Stimulated activated naive B cell treated with anti-CD40 and anti-IgM and Interleukin-4, amounts not matched to agents 10 μg/mL and 1 μg/mL and 100 μg/mL, for 72 hours (primary cell): ENCODE measurements at regions not wholly inside any gene's neighbourhood (a gene's known extent, or its start where the extent isn't known, plus 50 kb on each side); places are given as distances from the start of the nearest gene placed in this dataset.
A peak's percentile ranks its signal among the peaks of the same experiment; 100 is the strongest.

Experiments
- ATAC-seq, 2 donors: fragments of 150-1000 bp; cut with Tn5 transposase; replicated peaks; 2 replicates each; pipeline ENCODE4 v1.10.0; 2021; ENCODE audit warnings: moderate library complexity in 1 of 2
- DNase-seq: peaks from one replicate; pipeline ENCODE4 v3.0.0; 2021
- H3K27ac Mint-ChIP-seq: one replicate; pipeline ENCODE4 v1.8.0; 2022; ENCODE audit warnings: mild to moderate bottlenecking, mixed read lengths
- H3K27me3 Mint-ChIP-seq, 2 donors: one replicate each; pipeline ENCODE4 v1.8.0; 2022; ENCODE audit warnings: mixed read lengths in 2 of 2
- H3K36me3 Mint-ChIP-seq, 2 donors: one replicate each; pipeline ENCODE4 v1.8.0; 2022; ENCODE audit warnings: mixed read lengths in 2 of 2, mild to moderate bottlenecking in 1 of 2
- H3K4me1 Mint-ChIP-seq, 2 donors: one replicate each; pipeline ENCODE4 v1.8.0; 2022; ENCODE audit warnings: mixed read lengths in 2 of 2, mild to moderate bottlenecking in 1 of 2
- H3K4me3 Mint-ChIP-seq, 2 donors: one replicate each; pipeline ENCODE4 v1.8.0; 2022; ENCODE audit warnings: mild to moderate bottlenecking in 2 of 2, mixed read lengths in 2 of 2, moderate library complexity in 1 of 2
- H3K9me3 Mint-ChIP-seq, 2 donors: one replicate each; pipeline ENCODE4 v1.8.0; 2022; ENCODE audit warnings: mixed read lengths in 2 of 2, mild to moderate bottlenecking in 1 of 2

- H3K4me1 Mint-ChIP-seq = no peaks in the 10 kb centered on the region
- peaks cover 28 to 33% of the 10 kb centered on the region in 2 donors for H3K27me3 Mint-ChIP-seq
- no peaks in the 10 kb centered on the region for H3K36me3 Mint-ChIP-seq
- no peak overlapping the region for H3K27ac Mint-ChIP-seq
- no peak overlapping the region for H3K4me3 Mint-ChIP-seq
- ATAC-seq (no peak), DNase-seq (no peak)
- no peaks in the 10 kb centered on the region for H3K9me3 Mint-ChIP-seq
These were observed 160.7 kb upstream of the PDE10A start for GRCh38 chr6:165823609-165824326.

GRCh38 chr6:165822501-165822900, 159.5 kb upstream of the PDE10A start:
- Mint-ChIP-seq H3K4me1 (no peaks in the 10 kb centered on the region), H3K36me3 (no peaks in the 10 kb centered on the region), H3K9me3 (no peaks in the 10 kb centered on the region), H3K27ac (no peak overlapping the region), H3K27me3 (peaks cover 35 to 37% of the 10 kb centered on the region in 2 donors), H3K4me3 (no peak overlapping the region)
- ATAC-seq (no peak), DNase-seq (no peak)

GRCh38 chr6:165821754-165822153, 158.7 kb upstream of the PDE10A start:
- Mint-ChIP-seq H3K36me3 (no peaks in the 10 kb centered on the region), H3K9me3 (no peaks in the 10 kb centered on the region), H3K4me1 (no peaks in the 10 kb centered on the region), H3K4me3 (no peak overlapping the region), H3K27ac (no peak overlapping the region), H3K27me3 (peaks cover 35% of the 10 kb centered on the region in 2 donors)
- DNase-seq (no peak), ATAC-seq (no peak)

- Mint-ChIP-seq H3K4me3 (no peak overlapping the region), H3K4me1 (no peaks in the 10 kb centered on the region), H3K27ac (no peak overlapping the region), H3K27me3 (peaks cover 37 to 40% of the 10 kb centered on the region in 2 donors), H3K36me3 (no peaks in the 10 kb centered on the region), H3K9me3 (no peaks in the 10 kb centered on the region)
- ATAC-seq (no peak), DNase-seq (no peak)
These were observed 157.9 kb upstream of the PDE10A start for GRCh38 chr6:165820934-165821333.

- Mint-ChIP-seq H3K36me3 (no peaks in the 10 kb centered on the region), H3K4me3 (no peak overlapping the region), H3K27ac (no peak overlapping the region), H3K9me3 (no peaks in the 10 kb centered on the region), H3K27me3 (peaks cover 38 to 40% of the 10 kb centered on the region in 2 donors), H3K4me1 (no peaks in the 10 kb centered on the region)
- ATAC-seq (no peak), DNase-seq (no peak)
These were observed 157.4 kb upstream of the PDE10A start for GRCh38 chr6:165820407-165820806.

- H3K27me3 Mint-ChIP-seq = peaks cover 38 to 40% of the 10 kb centered on the region in 2 donors
- no peaks in the 10 kb centered on the region for H3K4me1 Mint-ChIP-seq
- no peaks in the 10 kb centered on the region for H3K36me3 Mint-ChIP-seq
- H3K9me3 Mint-ChIP-seq = no peaks in the 10 kb centered on the region
- ATAC-seq (no peak), DNase-seq (no peak)
- no peak overlapping the region for H3K27ac Mint-ChIP-seq
- no peak overlapping the region for H3K4me3 Mint-ChIP-seq
These were observed 156.4 kb upstream of the PDE10A start for GRCh38 chr6:165819394-165819793.

- no peak overlapping the region for H3K27ac Mint-ChIP-seq
- no peak for ATAC-seq
- no peak overlapping the region for H3K4me3 Mint-ChIP-seq
- peaks cover 38 to 40% of the 10 kb centered on the region in 2 donors for H3K27me3 Mint-ChIP-seq
- no peaks in the 10 kb centered on the region for H3K36me3 Mint-ChIP-seq
- no peaks in the 10 kb centered on the region for H3K4me1 Mint-ChIP-seq
- DNase-seq = no peak
- no peaks in the 10 kb centered on the region for H3K9me3 Mint-ChIP-seq
These were observed 155.2 kb upstream of the PDE10A start for GRCh38 chr6:165818200-165818599.

GRCh38 chr6:165817771-165818170, 154.7 kb upstream of the PDE10A start:
- DNase-seq = no peak
- ATAC-seq = no peak
- Mint-ChIP-seq H3K27ac (no peak overlapping the region), H3K4me1 (no peaks in the 10 kb centered on the region), H3K36me3 (no peaks in the 10 kb centered on the region), H3K9me3 (no peaks in the 10 kb centered on the region), H3K4me3 (no peak overlapping the region), H3K27me3 (peaks cover 38 to 40% of the 10 kb centered on the region in 2 donors)

- peaks cover 38 to 40% of the 10 kb centered on the region in 2 donors for H3K27me3 Mint-ChIP-seq
- H3K4me1 Mint-ChIP-seq = no peaks in the 10 kb centered on the region
- no peak overlapping the region for H3K27ac Mint-ChIP-seq
- H3K9me3 Mint-ChIP-seq = no peaks in the 10 kb centered on the region
- ATAC-seq (no peak), DNase-seq (no peak)
- no peak overlapping the region for H3K4me3 Mint-ChIP-seq
- no peaks in the 10 kb centered on the region for H3K36me3 Mint-ChIP-seq
These were observed 154.1 kb upstream of the PDE10A start for GRCh38 chr6:165817148-165817547.

- H3K27ac Mint-ChIP-seq = no peak overlapping the region
- H3K4me3 Mint-ChIP-seq = no peak overlapping the region
- no peaks in the 10 kb centered on the region for H3K4me1 Mint-ChIP-seq
- no peaks in the 10 kb centered on the region for H3K36me3 Mint-ChIP-seq
- no peak for DNase-seq
- no peak for ATAC-seq
- peaks cover 22 to 25% of the 10 kb centered on the region in 2 donors for H3K27me3 Mint-ChIP-seq
- peaks cover 5 to 6% of the 10 kb centered on the region in 2 donors for H3K9me3 Mint-ChIP-seq
These were observed 151.6 kb upstream of the PDE10A start for GRCh38 chr6:165814679-165815078.

GRCh38 chr6:165811512-165811911, 148.5 kb upstream of the PDE10A start:
- Mint-ChIP-seq H3K4me3 (no peak overlapping the region), H3K36me3 (no peaks in the 10 kb centered on the region), H3K27me3 (peaks cover 5 to 8% of the 10 kb centered on the region in 2 donors), H3K4me1 (no peaks in the 10 kb centered on the region), H3K9me3 (peaks cover 11 to 12% of the 10 kb centered on the region in 2 donors), H3K27ac (no peak overlapping the region)
- DNase-seq (no peak), ATAC-seq (no peak)

GRCh38 chr6:165808021-165808420, 145.0 kb upstream of the PDE10A start:
- DNase-seq (no peak), ATAC-seq (no peak)
- Mint-ChIP-seq H3K36me3 (no peaks in the 10 kb centered on the region), H3K4me1 (peaks cover 3 to 6% of the 10 kb centered on the region in 2 donors), H3K9me3 (peaks cover 11 to 16% of the 10 kb centered on the region in 2 donors), H3K27me3 (peaks cover 24 to 34% of the 10 kb centered on the region in 2 donors), H3K4me3 (no peak overlapping the region), H3K27ac (no peak overlapping the region)

- Mint-ChIP-seq H3K36me3 (no peaks in the 10 kb centered on the region), H3K4me1 (peaks cover 3 to 6% of the 10 kb centered on the region in 2 donors), H3K27me3 (peaks cover 24 to 40% of the 10 kb centered on the region in 2 donors), H3K9me3 (peaks cover 11 to 16% of the 10 kb centered on the region in 2 donors), H3K4me3 (no peak overlapping the region), H3K27ac (peak overlapping the region; percentile 51)
- ATAC-seq = no peak
- no peak for DNase-seq
These were observed 144.4 kb upstream of the PDE10A start for GRCh38 chr6:165807249-165807960.

- DNase-seq (no peak), ATAC-seq (no peak)
- Mint-ChIP-seq H3K9me3 (peaks cover 11 to 16% of the 10 kb centered on the region in 2 donors), H3K4me1 (peaks cover 3 to 6% of the 10 kb centered on the region in 2 donors), H3K36me3 (no peaks in the 10 kb centered on the region), H3K4me3 (no peak overlapping the region), H3K27me3 (peaks cover 24 to 48% of the 10 kb centered on the region in 2 donors), H3K27ac (no peak overlapping the region)
These were observed 143.2 kb upstream of the PDE10A start for GRCh38 chr6:165806126-165806810.
